ENCODE measurements at regions not wholly inside any gene's neighbourhood (a gene's known extent, or its start where the extent isn't known, plus 50 kb on each side); places are given as distances from the start of the nearest gene placed in this dataset.
"Not testable (repeated sequence)": the region's sequence is repeated elsewhere in the genome, so short reads cannot be mapped to it uniquely, and the experiment has no call there.

GRCh38 chr3:68650657-68651056, 281.7 kb downstream of the TAFA4 start:
- TF ChIP-seq EZH2 (IDR thresholded peaks at IDR 0.05); POLR2AphosphoS5 (IDR thresholded peaks at IDR 0.05; ENCODE audit: borderline replicate concordance, low read depth, low read length); FOXP2 (optimal IDR thresholded peaks at IDR 0.05; ENCODE audit: control extremely low read depth, extremely low read length, insufficient read depth): not testable (repeated sequence)
